ENCODE measurements at regions not wholly inside any gene's neighbourhood (a gene's known extent, or its start where the extent isn't known, plus 50 kb on each side); places are given as distances from the start of the nearest gene placed in this dataset.

DNA sequence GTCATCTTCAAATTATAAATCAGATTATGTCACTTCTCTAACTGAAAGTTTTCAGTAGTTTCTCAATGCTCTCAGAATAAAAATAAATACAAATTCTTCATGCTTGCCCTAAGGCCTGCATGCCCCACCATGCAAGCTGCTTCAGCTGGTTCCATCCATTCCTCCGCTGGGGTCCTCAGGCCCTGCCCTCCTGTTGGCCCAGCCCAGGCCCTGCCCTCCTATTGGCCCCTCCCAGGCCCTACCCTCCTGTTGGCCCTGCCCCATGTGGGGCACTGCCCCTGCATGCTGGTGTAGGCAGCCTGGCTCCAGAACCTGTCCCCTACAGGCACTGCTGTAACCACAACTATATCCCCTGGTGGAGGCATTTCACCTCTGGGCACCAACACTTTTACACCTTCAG lies 109.3 kb upstream of the TCERG1L start:
- H3K4me3 ChIP-seq (ENCODE audit: low read depth, low read length): no peak overlapping the region
- BruUV-seq (replicated peaks): no TSS peak
- Mint-ChIP-seq H3K27me3 (ENCODE audit: insufficient read depth, unreplicated experiment) (peaks cover 8% of the 10 kb centered on the region), H3K36me3 (ENCODE audit: insufficient read depth, unreplicated experiment) (no peaks in the 10 kb centered on the region), H3K9me3 (ENCODE audit: unreplicated experiment) (peaks cover 9% of the 10 kb centered on the region), H3K4me3 (ENCODE audit: unreplicated experiment) (no peak overlapping the region), H3K4me1 (ENCODE audit: low read depth, unreplicated experiment) (no peaks in the 10 kb centered on the region), H3K27ac (ENCODE audit: unreplicated experiment) (no peak overlapping the region)
- TF ChIP-seq CTCF (IDR thresholded peaks at IDR 0.05; ENCODE audit: insufficient read depth in 1 of 2, low read depth in 1 of 2, low read length in 1 of 2, severe bottlenecking in 1 of 2, unreplicated experiment in 1 of 2): no peak
- no peak for DNase-seq
- no peaks in the 10 kb centered on the region for H3K9me3 ChIP-seq
- CTCF ChIA-PET: no interaction called here
- H3K36me3 ChIP-seq (ENCODE audit: control insufficient read depth, insufficient read depth, low read length): no peaks in the 10 kb centered on the region
- no peaks in the 10 kb centered on the region for H3K27me3 ChIP-seq (replicated peaks; ENCODE audit: control insufficient read depth, insufficient read depth, low read length)
- intact Hi-C loops (cut with micrococcal nuclease; ENCODE audit: unreplicated experiment): no loop called here
- H3K4me1 ChIP-seq: no peaks in the 10 kb centered on the region
- POLR2A ChIA-PET: no interaction called here

GRCh38 chr10:131421381-131421780 lies 109.9 kb upstream of the TCERG1L start:
- intact Hi-C loops (cut with micrococcal nuclease; ENCODE audit: unreplicated experiment): no loop called here
- H3K9me3 ChIP-seq: no peaks in the 10 kb centered on the region

DNA sequence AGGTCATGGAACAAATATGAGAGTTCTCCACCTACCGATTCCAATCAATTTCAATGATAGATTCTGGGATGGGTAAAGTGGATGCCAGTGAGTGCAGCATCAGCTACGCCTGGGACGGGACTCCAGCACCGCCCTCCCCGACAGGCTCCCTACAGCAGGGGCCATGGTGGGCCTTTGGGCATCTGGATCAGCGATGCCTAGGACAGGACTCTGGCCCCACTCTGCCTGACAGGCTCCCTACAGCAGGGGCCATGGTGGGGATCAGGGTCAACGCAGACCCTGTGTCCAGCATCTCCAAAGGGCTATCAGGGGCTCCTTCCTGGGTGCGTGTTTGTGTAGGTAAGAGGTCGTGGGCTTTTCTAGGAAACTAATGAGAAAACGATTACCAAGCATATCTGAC lies 111.2 kb upstream of the TCERG1L start:
- no peaks in the 10 kb centered on the region for H3K9me3 ChIP-seq
- H3K9me3 Mint-ChIP-seq (ENCODE audit: unreplicated experiment): peaks cover 9% of the 10 kb centered on the region
- no peak for DNase-seq
- no peak overlapping the region for H3K4me3 Mint-ChIP-seq (ENCODE audit: unreplicated experiment)
- intact Hi-C loops (cut with micrococcal nuclease; ENCODE audit: unreplicated experiment): no loop called here
- no peak overlapping the region for H3K4me3 ChIP-seq (ENCODE audit: low read depth, low read length)
- H3K36me3 ChIP-seq (ENCODE audit: control insufficient read depth, insufficient read depth, low read length): no peaks in the 10 kb centered on the region
- no peak overlapping the region for H3K27ac Mint-ChIP-seq (ENCODE audit: unreplicated experiment)
- H3K27me3 Mint-ChIP-seq (ENCODE audit: insufficient read depth, unreplicated experiment): peaks cover 8% of the 10 kb centered on the region
- no peak for TF ChIP-seq CTCF (IDR thresholded peaks at IDR 0.05; ENCODE audit: insufficient read depth in 1 of 2, low read depth in 1 of 2, low read length in 1 of 2, severe bottlenecking in 1 of 2, unreplicated experiment in 1 of 2)
- no TSS peak for BruUV-seq (replicated peaks)
- no peaks in the 10 kb centered on the region for H3K27me3 ChIP-seq (replicated peaks; ENCODE audit: control insufficient read depth, insufficient read depth, low read length)
- ChIA-PET POLR2A (no interaction called here), CTCF (no interaction called here)
- no peaks in the 10 kb centered on the region for H3K4me1 ChIP-seq
- no peaks in the 10 kb centered on the region for H3K4me1 Mint-ChIP-seq (ENCODE audit: low read depth, unreplicated experiment)
- H3K36me3 Mint-ChIP-seq (ENCODE audit: insufficient read depth, unreplicated experiment): no peaks in the 10 kb centered on the region

More at GRCh38 chr10:131421381-131421780, 109.9 kb upstream of the TCERG1L start:
- POLR2A ChIA-PET: no interaction called here
- no peaks in the 10 kb centered on the region for H3K4me1 Mint-ChIP-seq (ENCODE audit: low read depth, unreplicated experiment)
- H3K36me3 Mint-ChIP-seq (ENCODE audit: insufficient read depth, unreplicated experiment): no peaks in the 10 kb centered on the region
- H3K27me3 Mint-ChIP-seq (ENCODE audit: insufficient read depth, unreplicated experiment): peaks cover 8% of the 10 kb centered on the region
- Histone ChIP-seq H3K4me1 (no peaks in the 10 kb centered on the region), H3K27me3 (replicated peaks; ENCODE audit: control insufficient read depth, insufficient read depth, low read length) (no peaks in the 10 kb centered on the region), H3K4me3 (ENCODE audit: low read depth, low read length) (no peak overlapping the region), H3K36me3 (ENCODE audit: control insufficient read depth, insufficient read depth, low read length) (no peaks in the 10 kb centered on the region)
- no peak overlapping the region for H3K27ac Mint-ChIP-seq (ENCODE audit: unreplicated experiment)
- TF ChIP-seq CTCF (IDR thresholded peaks at IDR 0.05; ENCODE audit: insufficient read depth in 1 of 2, low read depth in 1 of 2, low read length in 1 of 2, severe bottlenecking in 1 of 2, unreplicated experiment in 1 of 2): no peak
- H3K9me3 Mint-ChIP-seq (ENCODE audit: unreplicated experiment): peaks cover 9% of the 10 kb centered on the region
- BruUV-seq (replicated peaks): no TSS peak
- no peak for DNase-seq
- CTCF ChIA-PET: no interaction called here
- no peak overlapping the region for H3K4me3 Mint-ChIP-seq (ENCODE audit: unreplicated experiment)

Measured in Caco-2 (cell line).